ENCODE measurements at regions not wholly inside any gene's neighbourhood (a gene's known extent, or its start where the extent isn't known, plus 50 kb on each side); places are given as distances from the start of the nearest gene placed in this dataset.
A peak's percentile ranks its signal among the peaks of the same experiment; 100 is the strongest.
"Not testable (repeated sequence)": the region's sequence is repeated elsewhere in the genome, so short reads cannot be mapped to it uniquely, and the experiment has no call there.

- no peak for TF ChIP-seq CTCF (conservative IDR thresholded peaks at IDR 0.05; ENCODE audit: low read depth, low read length)
- DNase-seq (ENCODE audit: low read depth) = no peak
- no peak overlapping the region for H3K4me3 ChIP-seq (ENCODE audit: low read length)
These were observed 273.9 kb upstream of the CHORDC1 start for GRCh38 chr11:90496722-90497121.

GRCh38 chr11:90493379-90493778 is 270.5 kb upstream of the CHORDC1 start:
- H3K4me3 ChIP-seq (ENCODE audit: low read length) = no peak overlapping the region
- no peak for DNase-seq (ENCODE audit: low read depth)
- TF ChIP-seq CTCF (conservative IDR thresholded peaks at IDR 0.05; ENCODE audit: low read depth, low read length) = no peak

GRCh38 chr11:90491466-90491865 is 268.6 kb upstream of the CHORDC1 start:
- DNase-seq (ENCODE audit: low read depth) = no peak
- H3K4me3 ChIP-seq (ENCODE audit: low read length) = no peak overlapping the region
- no peak for TF ChIP-seq CTCF (conservative IDR thresholded peaks at IDR 0.05; ENCODE audit: low read depth, low read length)

- DNase-seq (ENCODE audit: low read depth) = no peak
- H3K4me3 ChIP-seq (ENCODE audit: low read length) = no peak overlapping the region
- TF ChIP-seq CTCF (conservative IDR thresholded peaks at IDR 0.05; ENCODE audit: low read depth, low read length) = peak; percentile 73
These were observed 253.7 kb upstream of the CHORDC1 start for GRCh38 chr11:90476442-90477007.

GRCh38 chr11:90468923-90469322 is 246.1 kb upstream of the CHORDC1 start:
- DNase-seq (ENCODE audit: low read depth) = peak; percentile 88
- no peak for TF ChIP-seq CTCF (conservative IDR thresholded peaks at IDR 0.05; ENCODE audit: low read depth, low read length)
- no peak overlapping the region for H3K4me3 ChIP-seq (ENCODE audit: low read length)

- no peak for DNase-seq (ENCODE audit: low read depth)
These were observed 242.7 kb upstream of the CHORDC1 start for GRCh38 chr11:90465553-90465952.

GRCh38 chr11:90455347-90455920 is 232.6 kb upstream of the CHORDC1 start:
- H3K4me3 ChIP-seq (ENCODE audit: low read length); DNase-seq (ENCODE audit: low read depth): not testable (repeated sequence)

More at GRCh38 chr11:90465553-90465952, 242.7 kb upstream of the CHORDC1 start:
- no peak for TF ChIP-seq CTCF (conservative IDR thresholded peaks at IDR 0.05; ENCODE audit: low read depth, low read length)
- H3K4me3 ChIP-seq (ENCODE audit: low read length) = no peak overlapping the region

All from retinal pigment epithelial cell (primary cell).